GM21390 (cell line): ENCODE measurements at regions not wholly inside any gene's neighbourhood (a gene's known extent, or its start where the extent isn't known, plus 50 kb on each side); places are given as distances from the start of the nearest gene placed in this dataset.
"Not testable (repeated sequence)": the region's sequence is repeated elsewhere in the genome, so short reads cannot be mapped to it uniquely, and the experiment has no call there.

Experiments used
- ATAC-seq: cut with Tn5 transposase; IDR thresholded peaks from one replicate; pipeline ENCODE4 v1.9.1; 2021; ENCODE audit not compliant: unreplicated experiment

GRCh38 chr1:109857702-109858101 lies 52.9 kb upstream of the CSF1 start:
- not testable (repeated sequence) for ATAC-seq

DNA sequence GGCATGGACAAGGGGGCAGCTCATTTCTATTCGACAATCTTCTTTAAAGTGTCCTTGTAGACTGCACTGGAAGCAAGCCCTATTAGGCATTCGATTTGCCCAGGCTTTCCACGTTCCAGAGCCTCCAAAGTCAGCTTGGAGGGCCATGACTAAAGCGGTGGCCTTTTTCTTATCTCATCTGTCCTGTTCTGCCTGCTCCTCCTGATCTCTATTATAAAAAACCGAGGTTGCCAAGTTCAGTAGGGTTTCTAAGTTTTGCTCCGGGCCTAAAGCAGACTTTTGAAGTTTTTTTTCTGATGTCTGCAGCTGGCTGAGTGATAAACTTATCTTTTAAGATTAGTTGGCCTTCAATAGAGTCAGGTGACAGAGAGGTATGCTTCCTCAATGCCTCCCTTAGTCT lies 54.7 kb upstream of the CSF1 start:
- not testable (repeated sequence) for ATAC-seq

GRCh38 chr1:109853972-109854371 lies 56.7 kb upstream of the CSF1 start:
- ATAC-seq, result not testable (repeated sequence)

DNA sequence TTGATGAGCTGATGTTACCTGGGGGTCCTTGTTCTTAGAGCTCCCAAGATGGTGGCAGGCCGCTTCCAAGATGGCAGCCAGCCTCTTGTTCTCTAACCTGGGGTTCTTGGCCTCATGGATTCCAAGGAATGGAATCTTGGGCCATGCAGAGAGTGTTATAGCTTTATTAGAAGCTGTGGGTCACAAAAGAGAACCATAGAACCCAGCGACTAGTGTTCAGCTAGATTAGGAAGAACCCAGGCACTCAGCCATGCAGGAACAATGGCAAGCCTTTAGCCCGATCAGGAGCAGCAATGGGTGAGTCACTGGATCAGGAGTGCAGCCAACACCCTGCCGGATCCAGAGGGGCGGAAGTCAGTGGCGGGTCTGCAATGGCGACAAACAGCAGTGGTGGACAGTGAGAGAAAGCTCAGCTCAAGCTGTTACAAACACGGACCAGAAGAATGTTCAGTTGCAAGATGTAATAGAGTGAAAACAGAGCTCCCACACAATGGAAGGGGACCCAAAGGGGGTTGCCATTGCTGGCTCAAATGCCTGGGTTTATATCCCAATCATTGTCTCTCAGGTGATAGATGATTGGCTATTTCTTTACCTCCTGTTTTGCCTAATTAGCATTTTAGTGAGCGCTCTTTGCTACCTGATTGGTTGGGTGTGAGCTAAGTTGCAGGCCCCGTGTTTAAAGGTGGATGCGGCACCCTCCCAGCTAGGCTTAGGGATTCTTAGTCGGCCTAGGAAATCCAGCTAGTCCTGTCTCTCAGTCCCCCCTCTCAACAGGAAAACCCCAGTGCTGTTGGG lies 58.2 kb upstream of the CSF1 start:
- not testable (repeated sequence) for ATAC-seq

DNA sequence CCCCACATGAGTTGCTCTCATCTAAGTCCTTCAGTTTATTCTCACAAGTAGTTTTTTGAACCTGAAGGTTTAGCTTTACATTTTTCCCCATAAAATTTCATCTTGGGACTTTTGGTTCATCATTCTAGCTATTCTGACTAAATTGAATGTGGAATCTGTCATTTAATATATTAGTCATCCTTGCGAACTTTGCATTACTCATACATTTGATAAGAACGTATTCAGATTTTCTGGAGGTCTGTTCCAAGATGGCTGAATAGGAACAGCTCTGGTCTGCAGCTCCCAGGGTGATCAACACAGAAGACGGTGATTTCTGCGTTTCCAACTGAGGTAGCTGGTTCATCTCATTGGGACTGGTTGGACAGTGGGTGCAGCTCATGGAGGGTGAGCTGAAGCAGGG lies 59.8 kb upstream of the CSF1 start:
- ATAC-seq, result no peak

DNA sequence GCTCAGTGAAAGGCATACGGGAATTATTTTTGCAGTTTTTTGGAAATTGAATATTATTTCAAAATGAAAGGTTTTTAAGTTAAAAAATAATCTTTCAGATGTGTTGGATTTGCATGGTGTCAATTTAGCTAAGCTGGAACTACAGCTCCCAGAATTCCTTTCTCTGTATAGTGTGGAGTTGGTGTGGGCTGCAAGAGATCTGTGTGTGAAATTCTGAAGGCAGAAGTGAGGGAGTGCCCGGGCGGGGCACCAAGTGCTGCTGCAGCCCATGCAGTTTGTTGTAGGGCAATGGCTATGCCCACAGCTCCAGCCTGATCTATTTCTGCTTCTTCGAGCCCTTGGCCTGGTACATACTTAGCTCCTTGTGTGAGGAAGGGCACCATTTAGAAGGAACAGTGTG lies 60.5 kb upstream of the CSF1 start:
- ATAC-seq, result no peak

GRCh38 chr1:109849655-109850054 lies 61.0 kb upstream of the CSF1 start:
- no peak for ATAC-seq

- no peak for ATAC-seq
Observed at GRCh38 chr1:109847251-109847650, 63.4 kb upstream of the CSF1 start.

GRCh38 chr1:109846846-109847245 lies 63.8 kb upstream of the CSF1 start:
- ATAC-seq, result no peak

- ATAC-seq, result no peak
Observed at GRCh38 chr1:109846162-109846561, 64.5 kb upstream of the CSF1 start.

- no peak for ATAC-seq
Observed at GRCh38 chr1:109845658-109846057, 65.0 kb upstream of the CSF1 start.

GRCh38 chr1:109844609-109845008 lies 66.0 kb upstream of the CSF1 start:
- no peak for ATAC-seq

DNA sequence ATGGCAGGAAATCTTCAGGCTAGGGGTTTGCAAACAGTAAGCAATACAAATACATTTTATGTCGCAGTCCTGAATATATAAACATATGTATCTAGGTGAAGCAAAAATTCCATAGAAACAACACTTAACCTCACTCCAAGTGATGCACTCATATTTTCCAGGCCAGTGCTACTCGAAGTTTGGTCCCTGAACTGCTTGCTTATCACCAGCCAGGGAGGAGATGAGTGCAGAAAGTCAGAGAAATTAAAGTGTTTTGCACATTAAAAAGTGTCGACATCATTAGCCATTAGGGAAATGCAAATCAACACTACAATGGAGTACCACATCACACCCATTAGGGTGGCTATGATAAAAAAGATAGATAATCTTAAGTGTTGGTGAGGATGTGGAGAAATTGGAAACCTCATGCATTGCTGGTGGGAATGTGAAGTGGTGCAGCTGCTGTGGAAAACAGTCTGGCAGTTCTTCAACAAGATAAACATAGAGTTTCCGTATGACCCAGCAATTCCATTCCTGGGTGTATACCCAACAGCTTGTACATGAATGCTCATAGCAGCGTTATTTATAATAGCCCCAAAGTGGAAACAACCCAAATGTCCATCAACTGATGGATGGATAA lies 70.5 kb upstream of the CSF1 start:
- ATAC-seq, result no peak

GRCh38 chr1:109839276-109839675 lies 71.4 kb upstream of the CSF1 start:
- ATAC-seq, result not testable (repeated sequence)

DNA sequence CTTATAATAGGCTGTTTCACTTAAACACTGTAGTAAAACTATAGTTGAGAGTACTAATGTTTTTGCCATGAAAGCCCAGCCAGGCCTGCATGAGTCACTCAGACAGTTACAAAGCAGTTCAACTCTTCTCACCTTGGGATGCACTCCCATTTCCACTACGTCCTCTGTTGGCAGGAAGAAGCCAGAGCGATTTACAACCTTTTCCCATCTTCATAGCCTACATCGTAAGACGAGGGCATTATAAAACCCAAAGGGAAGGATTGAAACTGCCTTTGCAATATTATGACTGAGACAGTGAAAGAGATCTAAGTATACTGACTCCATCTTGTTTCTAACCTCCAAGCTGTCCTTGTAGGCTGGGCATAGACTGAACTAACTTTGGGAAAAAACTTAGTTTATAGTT lies 71.8 kb upstream of the CSF1 start:
- ATAC-seq, result no peak

GRCh38 chr1:109837852-109838570 lies 72.6 kb upstream of the CSF1 start:
- no peak for ATAC-seq

DNA sequence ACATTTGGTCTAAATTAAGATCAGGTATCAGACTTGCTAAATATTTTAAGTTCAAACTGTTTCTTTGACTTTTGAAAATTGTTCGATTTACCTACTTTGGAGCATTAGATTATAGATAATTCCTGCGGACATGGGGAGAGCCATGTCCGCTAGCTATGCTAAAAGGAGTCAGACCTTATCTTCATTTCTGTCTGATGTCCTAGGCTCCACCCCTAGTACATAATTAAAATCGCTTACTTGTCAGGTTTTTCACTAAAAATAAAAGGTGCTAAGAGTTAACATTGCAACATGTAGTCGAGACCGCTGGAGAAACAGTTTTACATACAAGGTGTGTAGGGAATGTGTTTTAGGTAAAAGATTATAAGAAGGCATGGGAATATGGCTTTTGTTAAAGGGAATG lies 71.9 kb upstream of the EPS8L3 start:
- not testable (repeated sequence) for ATAC-seq

- ATAC-seq, result no peak
Observed at GRCh38 chr1:109834951-109835350, 71.2 kb upstream of the EPS8L3 start.

DNA sequence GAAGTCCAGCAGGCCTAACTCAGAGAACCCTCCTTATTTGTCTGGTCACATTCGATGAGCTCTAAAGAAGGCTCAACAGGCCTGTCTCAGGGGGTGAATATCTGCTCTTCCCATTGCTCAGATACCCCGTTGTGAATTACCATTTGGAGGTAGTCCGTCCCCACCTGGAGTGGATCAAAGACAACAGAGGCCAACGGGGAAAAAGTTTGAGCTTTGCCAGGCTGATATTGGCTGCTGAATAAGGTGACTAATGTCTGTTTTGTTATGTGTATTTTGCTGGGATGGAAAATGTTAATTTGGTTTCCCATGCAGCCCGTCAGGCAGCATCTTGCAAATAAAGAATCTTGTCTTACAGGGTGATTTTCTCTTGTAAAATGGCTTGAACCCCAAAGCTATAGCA lies 69.2 kb upstream of the EPS8L3 start:
- no peak for ATAC-seq

DNA sequence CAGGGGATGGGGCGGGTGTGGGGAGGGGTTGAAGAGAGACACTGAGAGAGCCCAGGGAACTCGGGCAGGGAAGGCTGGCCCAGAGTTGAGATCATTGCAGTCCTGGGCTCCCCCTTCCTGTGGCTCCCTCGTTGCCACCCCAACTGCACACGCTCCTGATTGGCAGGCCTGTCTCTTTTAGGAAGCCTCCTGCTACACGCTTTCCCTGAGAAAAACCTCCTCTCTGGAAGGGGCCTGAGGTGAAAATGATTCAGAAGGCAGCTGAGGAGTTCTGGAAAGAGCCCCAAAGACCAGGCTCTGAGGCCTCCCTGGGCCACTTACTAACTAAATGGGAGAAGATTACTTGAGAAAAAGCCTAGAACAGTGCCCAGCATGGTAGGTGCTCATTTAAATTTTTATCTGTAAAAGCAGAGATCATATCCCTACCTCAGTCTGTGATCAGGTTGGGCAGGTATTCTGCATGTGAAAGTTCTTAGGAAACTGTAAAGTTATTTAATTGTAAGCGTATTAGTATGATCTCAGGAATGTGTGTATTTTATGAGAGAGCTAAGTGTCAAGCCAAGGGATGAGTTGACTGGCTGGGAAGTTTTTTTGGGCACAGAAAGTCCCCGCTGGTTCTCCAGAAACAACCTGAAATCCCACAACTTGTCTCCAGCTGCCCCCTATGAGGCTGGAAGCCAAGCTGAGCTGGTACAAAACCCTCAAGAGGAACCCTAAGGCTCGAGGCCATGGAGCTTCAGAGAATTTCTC lies 65.2 kb upstream of the EPS8L3 start:
- ATAC-seq, result no peak

DNA sequence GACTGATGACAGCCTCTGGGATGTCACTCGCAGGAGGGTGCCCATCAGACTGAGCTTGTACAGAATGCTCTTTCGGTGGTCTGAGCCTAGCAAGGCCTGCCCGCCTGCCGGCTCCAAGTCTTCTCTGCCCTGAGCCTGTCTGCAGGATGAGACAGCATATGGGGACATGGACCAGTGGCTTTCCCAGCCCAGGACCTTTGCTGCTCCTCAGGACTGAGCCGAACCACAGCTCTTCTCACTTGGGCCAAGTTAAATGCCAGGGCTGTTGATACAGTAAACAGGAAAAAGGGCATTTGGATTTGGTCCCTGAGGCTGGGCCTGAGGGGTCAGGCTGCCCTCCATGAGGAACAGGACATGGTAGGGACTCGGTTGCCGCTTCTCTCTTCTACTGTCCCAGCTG lies 64.3 kb upstream of the EPS8L3 start:
- no peak for ATAC-seq
